DLD1 (cell line): ENCODE measurements at regions not wholly inside any gene's neighbourhood (a gene's known extent, or its start where the extent isn't known, plus 50 kb on each side); places are given as distances from the start of the nearest gene placed in this dataset.

Source experiments
- in situ Hi-C: cut with HindIII; loops from 2 replicates; pipeline ENCODE4 v1.10.0; 2017; ENCODE audit warnings: low sequenced_read_pairs

- in situ Hi-C loops: no loop called here
Observed at GRCh38 chr3:13123013-13123654, 49.9 kb upstream of the IQSEC1 start.
